ENCODE measurements at regions not wholly inside any gene's neighbourhood (a gene's known extent, or its start where the extent isn't known, plus 50 kb on each side); places are given as distances from the start of the nearest gene placed in this dataset.

DNA sequence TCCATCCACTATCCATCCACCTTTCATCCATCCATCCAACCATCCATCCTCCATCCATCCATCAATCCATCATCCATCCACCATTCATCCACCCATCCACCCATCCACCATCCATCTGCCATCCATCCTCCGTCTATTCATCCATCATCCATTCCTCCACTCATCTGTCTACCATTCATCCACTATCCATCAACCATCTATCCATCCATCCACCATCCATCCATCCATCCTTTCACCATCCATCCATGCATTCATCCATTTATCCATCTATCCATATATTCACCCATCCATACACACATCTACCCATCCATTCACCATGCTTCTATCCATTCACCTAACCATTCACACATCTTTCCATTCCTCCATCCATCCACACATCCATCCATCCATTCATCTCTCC, 207.0 kb upstream of the CDH4 start:
- H4K5ac ChIP-seq (ENCODE audit: low read depth, low read length): no peak overlapping the region
- H3K14ac ChIP-seq (replicated peaks; ENCODE audit: low read depth, low read length): no peak overlapping the region
- no peak overlapping the region for H3K18ac ChIP-seq (ENCODE audit: low read depth, low read length)
- intact Hi-C loops (cut with micrococcal nuclease): no loop called here
- H2BK120ac ChIP-seq (ENCODE audit: low read depth, low read length): no peak overlapping the region
- H3K9me1 ChIP-seq (ENCODE audit: insufficient read depth, low read length): no peaks in the 10 kb centered on the region
- no peak for ATAC-seq (ENCODE audit: low read depth)
- no peaks in the 10 kb centered on the region for H3K27me3 ChIP-seq (ENCODE audit: control insufficient read depth, insufficient read depth, low read length)
- no peak overlapping the region for H3K56ac ChIP-seq (ENCODE audit: extremely low read depth, insufficient read depth, low read length)
- no peaks in the 10 kb centered on the region for H3K36me3 ChIP-seq (ENCODE audit: control insufficient read depth, insufficient read depth, low read length)
- no peak overlapping the region for H3K9ac ChIP-seq (ENCODE audit: low read depth, low read length)
- no peaks in the 10 kb centered on the region for H3K79me1 ChIP-seq (ENCODE audit: low read depth in 1 of 2, low read length in 2 of 2)
- no peak overlapping the region for H3K23ac ChIP-seq (ENCODE audit: low read depth, low read length)
- no peak overlapping the region for H2BK20ac ChIP-seq (ENCODE audit: low read depth, low read length)
- dilution Hi-C loops (cut with HindIII; ENCODE audit: low sequenced_read_pairs, unreplicated experiment): no loop called here
- no peak overlapping the region for H3K4me3 ChIP-seq (ENCODE audit: insufficient read depth, low read depth, low read length)
- BruUV-seq (replicated peaks): no TSS peak
- H4K91ac ChIP-seq (ENCODE audit: insufficient read depth, low read depth, low read length): no peak overlapping the region
- H4K20me1 ChIP-seq (ENCODE audit: insufficient read depth, low read length): no peaks in the 10 kb centered on the region
- H3K4me1 ChIP-seq (ENCODE audit: control insufficient read depth, insufficient read depth, low read length): no peaks in the 10 kb centered on the region
- H2AFZ ChIP-seq (replicated peaks; ENCODE audit: low read length, poor library complexity): no peak overlapping the region
- H3K27ac ChIP-seq (ENCODE audit: insufficient read depth, low read length): no peak overlapping the region
- H3K9me3 ChIP-seq (ENCODE audit: control insufficient read depth, insufficient read depth, low read length): peaks cover 21% of the 10 kb centered on the region
- ChIA-PET POLR2A (ENCODE audit: unreplicated experiment) (no interaction called here), CTCF (no interaction called here)
- H2AK9ac ChIP-seq (replicated peaks; ENCODE audit: low read depth, low read length, poor library complexity): no peak overlapping the region
- in situ Hi-C loops (cut with MboI; ENCODE audit: low sequenced_read_pairs): no loop called here
- no peak overlapping the region for H2AK5ac ChIP-seq (ENCODE audit: low read depth, low read length)
- WGBS, 2 experiments (ENCODE audit: extremely low coverage in 2 of 2, insufficient read length in 1 of 2): 89 to 100% methylated on average over 1 of the region's 1 CpG
- H3K4me2 ChIP-seq (ENCODE audit: low read depth, low read length): no peak overlapping the region
- no peak overlapping the region for H3K4ac ChIP-seq (ENCODE audit: low read depth, low read length)
- TF ChIP-seq FOS (IDR thresholded peaks at IDR 0.05; ENCODE audit: low read depth, low read length) (no peak), MAFK (IDR thresholded peaks at IDR 0.05; ENCODE audit: low read depth, low read length) (no peak), RCOR1 (IDR thresholded peaks at IDR 0.05; ENCODE audit: insufficient replicate concordance, low read length) (no peak), CHD1 (IDR thresholded peaks at IDR 0.05; ENCODE audit: low read depth, low read length) (no peak), MAZ (IDR thresholded peaks at IDR 0.05; ENCODE audit: borderline replicate concordance, low read depth, low read length) (no peak), BHLHE40 (IDR thresholded peaks at IDR 0.05; ENCODE audit: low read depth, low read length) (no peak), CEBPB (IDR thresholded peaks at IDR 0.05; ENCODE audit: low read depth, low read length) (no peak), RFX5 (IDR thresholded peaks at IDR 0.05; ENCODE audit: low read depth, low read length) (no peak), NFE2L2 (IDR thresholded peaks at IDR 0.05; ENCODE audit: low read depth, low read length) (no peak), POLR2A (IDR thresholded peaks at IDR 0.05; ENCODE audit: low read depth, low read length) (no peak)
- TF ChIP-seq, protein P1, sequence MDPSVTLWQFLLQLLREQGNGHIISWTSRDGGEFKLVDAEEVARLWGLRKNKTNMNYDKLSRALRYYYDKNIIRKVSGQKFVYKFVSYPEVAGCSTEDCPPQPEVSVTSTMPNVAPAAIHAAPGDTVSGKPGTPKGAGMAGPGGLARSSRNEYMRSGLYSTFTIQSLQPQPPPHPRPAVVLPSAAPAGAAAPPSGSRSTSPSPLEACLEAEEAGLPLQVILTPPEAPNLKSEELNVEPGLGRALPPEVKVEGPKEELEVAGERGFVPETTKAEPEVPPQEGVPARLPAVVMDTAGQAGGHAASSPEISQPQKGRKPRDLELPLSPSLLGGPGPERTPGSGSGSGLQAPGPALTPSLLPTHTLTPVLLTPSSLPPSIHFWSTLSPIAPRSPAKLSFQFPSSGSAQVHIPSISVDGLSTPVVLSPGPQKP (IDR thresholded peaks at IDR 0.05; ENCODE audit: borderline replicate concordance, low read depth, low read length): no peak
- H2BK5ac ChIP-seq (ENCODE audit: low read depth, low read length, poor library complexity, severe bottlenecking): peak overlapping the region; percentile 45
- no peak overlapping the region for H4K8ac ChIP-seq (ENCODE audit: low read depth in 2 of 2, low read length in 2 of 2)
- no peak overlapping the region for H2BK15ac ChIP-seq (ENCODE audit: low read depth, low read length)
- no peak for DNase-seq
